Heart left ventricle (tissue), 13 donors: ENCODE measurements at regions not wholly inside any gene's neighbourhood (a gene's known extent, or its start where the extent isn't known, plus 50 kb on each side); places are given as distances from the start of the nearest gene placed in this dataset.

Experiments
- CTCF ChIP-seq, 12 donors: fragments of 200-600 bp; sonication (generic) in 4 of 12; IDR thresholded peaks; one replicate each; pipeline versions ENCODE4 v1.5.0 to v1.8.0; 2018 to 2022; ENCODE audit warnings: antibody characterized with exemption in 12 of 12, mild to moderate bottlenecking in 5 of 12
- POLR2A ChIP-seq, 2 donors: fragments of 450-650 bp; IDR thresholded peaks; one replicate each; pipeline ENCODE4 v1.6.1; 2017; ENCODE audit warnings: antibody characterized with exemption in 2 of 2, mild to moderate bottlenecking in 2 of 2, moderate library complexity in 2 of 2
- donor health status: ischemic (EF 13 %, LVEDD 7.1; RV severe dilation, severe dysfunction).
- donor health status: DM: no; HTN: yes; CAD: no.
- donor health status: DM: no; HTN: no; CAD: no.
- donor health status: ischemic (EF 25% LVEDD 6.9; RV normal size, moderate dysfunction).
- donor health status: ischemic (EF 25% LVEDD 5.7; RV mildly dilated, moderate dysfunction).
- donor health status: ischemic (EF 35%, LVEDD 5.7; RV mildly dilated, moderate dysfunction).
- donor health status: nonischemic (EF 11% LVEDD 7.7; RV severe dilation, severe dysfunction).
- donor health status: DM: yes; HTN: yes; CAD: no.
- donor health status: PGD.
- donor health status: ischemic (EF 29% LVEDD 5.4; RV normal size, mild dysfunction).
- donor health status: nonischemic (EF 23%, LVEDD 6.1; RV moderate dilation, normal function).

- TF ChIP-seq POLR2A (IDR thresholded peaks at IDR 0.05) (no peak), CTCF (IDR thresholded peaks at IDR 0.05) (no peak)
Measured at GRCh38 chr1:10957133-10957532, 55.3 kb upstream of the TARDBP start.
